SK-N-DZ (cell line): ENCODE measurements at regions not wholly inside any gene's neighbourhood (a gene's known extent, or its start where the extent isn't known, plus 50 kb on each side); places are given as distances from the start of the nearest gene placed in this dataset.

Experiments
- DNase-seq: peaks from one replicate; pipeline ENCODE4 v3.0.0-alpha.2; 2015; ENCODE audit warnings: low spot score

DNA sequence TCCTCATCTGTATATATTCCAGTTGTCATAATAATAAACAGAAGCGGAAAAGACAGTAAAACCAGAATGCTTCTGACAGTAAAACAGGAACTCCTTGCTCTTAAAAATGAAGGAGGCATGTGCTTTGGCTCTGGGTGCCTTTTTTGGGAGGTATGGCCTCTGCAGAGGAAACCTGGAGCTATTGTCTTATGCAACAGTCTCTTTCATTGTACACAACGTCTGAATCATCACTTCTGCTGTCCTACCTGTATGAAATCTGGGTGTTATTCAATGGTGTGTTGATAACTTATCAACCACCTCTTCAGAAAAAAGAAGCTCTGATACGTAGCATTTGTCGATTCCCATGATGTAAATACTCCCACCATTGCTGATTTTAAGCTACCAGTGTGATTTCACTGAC lies 64.8 kb downstream of the CDCA7 start:
- no peak for DNase-seq

DNA sequence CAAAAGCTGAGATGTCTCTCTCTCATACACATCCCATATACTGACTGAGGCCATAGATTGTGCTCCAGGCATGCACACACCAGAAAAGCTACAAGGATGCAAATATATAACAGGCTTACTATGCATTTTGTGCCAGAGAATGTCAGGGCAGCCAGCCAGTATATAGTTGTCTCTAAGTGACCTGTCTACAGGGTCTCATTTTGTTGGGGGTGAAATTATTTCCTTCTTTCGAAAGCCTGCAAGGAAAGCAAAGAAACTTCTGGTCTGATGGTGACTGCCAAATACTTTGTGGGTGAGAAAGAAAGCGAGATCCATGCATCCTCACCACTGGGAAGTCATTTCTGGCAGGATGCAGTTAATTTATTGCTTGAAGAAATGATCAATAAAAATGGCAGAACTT lies 70.2 kb downstream of the CDCA7 start:
- DNase-seq = no peak

DNA sequence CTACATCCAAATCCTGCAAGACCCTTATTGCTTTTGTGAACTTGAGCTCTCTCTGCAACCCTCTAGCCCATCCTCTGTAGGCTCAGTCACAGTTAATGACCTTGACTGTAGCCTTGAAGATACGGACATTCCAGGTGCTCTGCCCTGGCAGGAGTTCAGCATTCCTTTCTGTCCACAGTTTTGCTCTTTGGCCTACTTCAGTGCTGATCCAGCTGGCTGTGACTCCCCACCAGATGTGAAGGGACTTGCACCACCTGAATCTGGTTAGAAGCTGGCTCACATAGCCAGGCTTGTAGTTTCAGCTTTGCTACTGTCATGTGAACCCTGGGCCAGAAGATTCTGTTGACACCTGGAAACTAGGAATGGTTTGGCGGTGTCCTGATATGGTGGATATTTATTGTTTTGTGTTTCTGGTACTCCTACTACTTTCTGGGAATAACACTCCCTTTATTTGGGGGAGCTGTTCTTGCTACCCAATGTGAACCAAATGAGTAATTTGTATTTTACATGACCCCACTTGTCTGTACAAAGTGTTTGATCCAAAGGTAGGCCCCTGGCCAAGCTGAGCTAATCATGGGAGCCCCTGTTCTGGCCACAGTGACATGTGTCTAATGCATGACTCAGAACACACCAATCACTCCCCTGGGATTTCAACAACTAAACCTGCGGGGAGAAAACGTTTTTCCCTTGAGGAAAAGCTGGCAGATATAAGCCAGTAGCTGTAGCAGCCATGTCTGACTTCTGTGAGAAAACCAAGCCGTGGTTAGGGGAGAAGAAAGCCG lies 73.4 kb downstream of the CDCA7 start:
- DNase-seq = no peak

DNA sequence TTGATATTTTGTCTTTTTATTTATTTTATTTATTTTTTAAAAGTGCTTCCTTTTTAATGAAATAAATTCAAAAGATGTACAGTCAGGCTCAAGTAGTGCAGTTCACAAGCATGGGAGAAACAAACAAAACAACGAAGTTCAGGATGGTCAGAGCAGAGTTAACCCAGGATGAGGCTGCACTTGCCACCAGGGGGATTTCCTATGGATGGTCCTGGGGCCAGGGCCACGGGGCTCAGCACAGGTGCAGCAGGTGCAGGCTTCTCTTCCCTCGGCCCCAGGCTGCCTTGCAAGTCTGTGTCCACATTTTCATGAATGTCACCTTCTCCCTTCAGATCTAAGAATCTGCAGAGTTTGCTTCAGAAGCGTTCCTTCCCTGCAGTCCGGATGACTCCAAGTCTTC lies 76.5 kb downstream of the CDCA7 start:
- DNase-seq = no peak

DNA sequence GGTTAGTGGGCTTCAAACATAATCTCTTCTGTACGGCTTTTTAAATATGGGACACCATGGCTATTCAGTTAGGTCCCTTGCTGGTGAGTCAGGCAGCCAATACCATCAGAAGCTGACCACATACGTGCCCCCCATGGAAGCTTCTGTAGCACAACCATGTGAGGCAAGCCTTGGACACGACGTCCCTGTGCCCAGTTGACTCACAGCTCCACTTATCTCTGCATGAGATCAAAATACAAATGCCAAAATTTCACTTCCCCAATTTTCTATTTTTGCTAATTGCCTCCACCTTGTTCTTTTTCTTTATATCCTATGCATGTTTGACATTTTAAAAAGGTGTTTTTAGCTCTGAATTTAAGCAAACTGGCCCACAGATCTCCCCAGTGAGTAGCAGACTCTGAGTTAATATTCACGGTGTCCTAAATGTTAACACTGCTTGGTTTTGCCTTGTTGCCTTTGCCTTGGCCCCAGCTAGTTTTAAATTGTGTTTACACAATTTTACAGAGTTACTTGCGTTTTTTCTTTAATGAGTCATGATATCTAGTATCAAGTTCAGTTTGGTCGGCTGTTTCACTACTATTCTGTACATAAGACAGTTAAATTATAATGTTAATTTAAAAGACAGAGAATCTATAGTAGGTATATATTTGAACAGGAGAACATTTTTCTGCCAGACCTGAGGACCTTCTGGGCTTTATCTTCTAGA lies 77.5 kb downstream of the CDCA7 start:
- DNase-seq = no peak

DNA sequence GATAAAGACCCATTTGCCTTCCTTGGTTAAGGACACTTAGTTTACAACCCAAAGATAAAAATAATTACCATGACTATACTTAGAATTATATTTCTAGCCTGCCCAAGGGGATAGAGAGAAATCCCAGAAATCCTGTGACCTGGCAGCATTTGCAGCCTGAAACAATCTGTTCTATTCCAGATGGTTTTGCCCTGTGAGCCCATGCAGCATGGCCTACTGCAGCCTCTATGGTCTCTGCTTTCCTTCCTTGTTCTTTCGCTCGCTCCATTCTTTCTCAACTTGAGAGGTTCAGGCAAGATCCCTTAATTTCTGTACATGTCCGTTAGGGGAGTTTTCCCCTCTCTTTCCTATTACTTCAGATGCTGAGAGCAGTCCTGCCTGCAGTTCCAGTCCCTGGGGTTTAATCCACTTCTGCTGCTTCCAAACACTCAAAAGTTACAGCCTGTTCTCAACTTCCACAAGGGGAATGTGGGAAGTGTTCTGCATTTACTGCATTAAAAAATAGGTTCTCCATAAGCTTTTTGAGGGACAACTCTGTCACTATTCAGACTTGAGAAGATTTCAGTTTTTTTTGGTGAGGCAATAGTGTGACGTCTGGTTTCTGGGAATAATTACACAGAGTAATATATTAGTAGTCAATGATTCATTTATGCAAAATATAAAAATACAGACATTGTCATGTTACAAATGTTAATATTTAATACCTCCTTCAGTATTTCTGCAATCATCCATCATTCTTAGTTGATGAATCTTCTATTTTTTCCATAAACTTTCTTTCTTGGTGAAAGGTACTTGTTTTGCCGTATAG lies 80.3 kb downstream of the CDCA7 start:
- DNase-seq = no peak

DNA sequence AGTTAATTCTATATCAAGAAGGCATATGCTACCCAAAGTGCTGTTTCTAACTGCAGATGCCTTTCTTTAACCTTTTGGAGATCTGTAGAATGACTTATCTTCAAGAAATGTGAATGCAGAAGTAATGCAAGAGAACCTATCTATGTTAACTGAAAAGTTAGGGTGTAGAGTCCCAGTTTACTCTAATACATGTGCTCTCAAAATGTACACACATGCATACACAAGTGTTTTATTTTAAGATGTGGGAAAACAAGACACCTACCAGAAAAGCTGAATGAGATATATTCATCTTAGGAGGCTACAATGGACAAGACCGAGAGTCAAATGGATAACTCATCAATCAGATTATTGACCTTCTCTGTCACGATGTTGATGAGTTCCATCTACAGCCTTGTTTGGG lies 80.9 kb downstream of the CDCA7 start:
- DNase-seq = no peak

DNA sequence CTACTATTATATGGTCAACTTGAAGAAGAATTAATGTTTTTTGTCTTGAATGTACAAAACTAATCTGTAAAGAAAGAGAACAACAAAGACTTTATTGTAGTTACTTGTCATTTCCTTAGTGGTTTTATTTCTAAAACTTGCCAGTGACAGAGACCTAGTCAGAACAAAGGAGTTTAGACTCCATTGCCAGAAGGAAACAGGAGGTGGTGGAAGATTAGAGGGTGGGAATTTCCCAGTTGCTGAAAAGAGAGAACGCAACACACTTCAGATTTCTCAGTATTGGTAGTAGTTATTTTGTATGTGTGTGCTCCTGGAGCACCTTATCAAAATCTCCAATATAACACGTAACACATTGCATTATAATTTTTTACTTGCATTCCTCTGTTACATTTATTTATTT lies 81.4 kb downstream of the CDCA7 start:
- no peak for DNase-seq

DNA sequence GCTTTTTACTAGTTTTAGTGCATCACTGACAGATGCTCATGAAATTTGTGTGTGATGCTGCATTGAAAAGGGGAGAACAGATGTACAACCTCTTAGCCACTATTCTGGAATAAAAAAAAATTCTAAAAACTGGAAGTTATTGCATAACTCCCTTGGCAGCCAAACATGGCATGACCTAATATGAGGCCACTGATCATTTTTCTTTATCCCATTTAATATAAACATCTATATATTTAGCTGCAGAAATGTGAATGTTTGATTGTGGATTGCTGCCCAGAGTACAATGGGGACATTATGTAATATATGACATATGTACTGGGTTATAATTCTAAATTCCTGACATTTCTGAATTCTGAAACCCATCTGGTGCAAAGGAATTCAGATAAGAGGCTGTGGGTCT lies 86.5 kb downstream of the CDCA7 start:
- DNase-seq = no peak

DNA sequence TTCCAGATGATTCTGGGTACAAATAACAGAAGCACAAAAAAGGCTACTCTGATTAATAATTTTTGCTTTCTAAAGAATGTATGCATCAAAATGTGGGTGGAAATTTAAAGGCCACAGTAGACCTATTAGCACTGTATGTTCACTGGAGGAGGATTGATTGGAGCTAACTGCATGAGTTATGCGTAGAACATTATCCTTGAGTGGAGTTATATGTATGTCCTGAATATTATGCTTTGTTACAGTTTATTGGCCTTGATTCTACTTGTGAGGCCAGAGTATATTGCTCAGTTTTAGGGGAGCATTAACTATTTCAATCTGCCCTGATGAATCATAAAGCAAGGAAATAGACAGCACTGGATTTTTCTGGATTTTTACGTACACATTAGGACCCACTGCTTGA lies 87.9 kb downstream of the CDCA7 start:
- no peak for DNase-seq

DNA sequence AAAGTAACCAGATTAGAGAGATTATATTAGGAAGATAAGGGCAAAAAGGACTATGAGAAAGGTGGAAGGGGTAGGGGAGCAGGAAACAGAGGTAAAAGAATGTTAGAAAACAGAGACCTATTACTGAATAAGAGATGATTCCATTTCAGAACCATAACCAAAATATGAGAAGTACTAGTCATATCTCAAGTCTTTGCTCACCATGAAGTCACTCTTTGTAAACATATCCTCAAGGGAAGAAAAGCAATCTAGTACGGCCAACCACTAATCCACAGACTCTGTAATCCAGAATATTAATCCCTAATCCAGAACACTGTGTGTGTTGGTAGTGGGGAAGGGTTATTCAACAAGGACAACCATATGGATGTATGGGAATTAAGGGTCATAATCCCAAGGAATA lies 92.0 kb downstream of the CDCA7 start:
- no peak for DNase-seq

DNA sequence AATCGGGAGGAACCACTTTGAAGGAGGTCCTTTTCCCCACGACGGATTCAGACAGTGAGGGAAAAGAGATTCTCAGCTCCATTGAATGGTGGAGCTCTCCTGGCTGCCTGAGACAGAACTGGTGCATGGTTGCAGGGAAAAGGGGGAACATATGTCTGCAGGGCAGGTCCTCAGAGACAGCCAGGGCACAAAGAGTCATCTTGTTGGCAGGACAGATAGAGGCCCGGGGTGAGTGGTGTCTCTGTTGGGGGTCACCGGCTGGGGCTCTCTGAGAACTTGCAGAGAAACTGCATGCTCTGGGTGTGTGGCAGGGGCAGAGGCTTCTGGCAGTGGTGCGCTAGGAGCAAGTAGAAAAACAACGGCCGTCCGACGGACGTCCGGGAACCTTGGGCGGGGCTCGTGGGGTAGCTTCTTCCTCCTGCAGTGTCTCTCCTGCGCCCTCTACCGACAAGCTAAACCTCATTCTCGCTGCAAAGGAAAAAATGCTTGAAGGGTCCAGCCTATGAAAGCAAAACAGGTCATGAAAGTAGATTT lies 94.3 kb downstream of the CDCA7 start:
- peak; percentile 88 for DNase-seq

DNA sequence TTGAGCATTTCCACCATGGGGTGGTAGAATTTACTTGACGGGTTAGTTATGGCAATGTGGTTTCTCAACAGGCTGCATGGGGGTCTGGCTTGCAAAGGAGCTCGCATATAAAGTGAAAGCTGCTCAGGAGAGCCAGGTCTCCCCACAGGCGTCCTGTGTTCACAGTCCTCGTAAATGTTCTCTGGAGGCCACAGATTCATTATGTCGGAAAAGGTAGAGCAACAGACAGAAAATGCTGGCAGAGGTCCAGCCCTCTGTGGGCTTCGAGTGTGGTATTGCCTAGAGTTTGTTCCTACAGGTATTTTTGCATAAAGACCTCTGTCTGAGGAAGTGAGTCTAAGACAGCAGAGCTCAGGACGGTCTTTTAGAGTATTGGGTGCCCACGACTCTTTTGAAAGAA lies 96.4 kb downstream of the CDCA7 start:
- DNase-seq = no peak

DNA sequence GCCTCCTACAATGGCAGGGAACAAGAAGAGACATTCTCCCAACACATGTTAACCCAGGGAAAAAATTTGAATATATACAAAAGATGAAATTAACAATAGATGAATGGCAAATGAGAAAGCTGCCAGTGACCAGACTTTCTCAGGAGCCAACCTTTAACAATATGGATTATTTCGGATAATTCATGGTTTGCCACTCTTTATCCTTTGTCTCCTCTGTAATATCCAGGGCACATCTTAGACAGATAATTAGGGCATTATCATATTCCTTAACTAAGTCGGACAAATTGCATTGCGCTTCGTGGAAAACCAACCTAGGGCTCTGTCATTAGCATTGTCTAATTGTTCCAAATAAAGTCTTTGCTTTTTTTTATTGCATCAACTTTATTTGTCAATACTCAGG lies 97.3 kb downstream of the CDCA7 start:
- DNase-seq = no peak

DNA sequence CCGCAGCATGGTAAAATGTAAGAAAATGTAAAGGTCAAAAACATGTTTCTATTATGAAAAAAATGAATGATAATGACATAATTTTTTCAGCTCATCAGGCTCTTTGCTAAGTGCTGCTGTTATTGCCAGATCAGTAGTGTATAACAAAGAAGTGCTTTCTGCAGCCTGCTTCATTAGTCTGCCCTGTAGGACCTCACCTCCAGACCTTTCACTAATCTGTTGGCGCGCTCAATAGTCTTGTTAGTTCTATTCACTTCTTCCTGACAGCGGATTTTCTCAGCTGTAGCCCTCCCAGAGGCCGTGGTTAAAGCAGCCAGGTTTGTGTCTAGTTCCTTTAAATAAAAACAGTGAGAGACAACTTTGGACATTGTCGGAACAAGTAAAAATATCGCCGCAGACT lies 97.7 kb downstream of the CDCA7 start:
- no peak for DNase-seq

DNA sequence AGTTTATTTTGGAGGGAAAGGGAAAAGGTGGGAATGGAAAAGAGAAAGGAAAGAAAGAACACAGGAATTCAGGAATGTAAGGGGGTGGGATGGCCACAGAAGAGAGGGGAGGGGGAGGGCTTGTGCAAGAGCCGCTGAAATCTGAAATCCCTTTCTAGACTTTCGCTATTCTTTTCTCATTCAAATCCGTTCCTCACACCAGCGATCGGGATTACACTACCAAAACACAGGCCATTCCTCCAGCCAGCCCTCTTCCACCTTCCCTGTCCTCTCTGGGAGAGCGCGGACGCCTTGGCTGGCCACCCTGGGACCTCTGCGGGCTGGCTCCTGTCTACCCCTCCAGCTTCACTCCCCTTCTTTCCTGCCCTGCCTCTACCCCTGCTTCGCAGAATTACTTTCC lies 102.3 kb downstream of the CDCA7 start:
- DNase-seq = no peak

DNA sequence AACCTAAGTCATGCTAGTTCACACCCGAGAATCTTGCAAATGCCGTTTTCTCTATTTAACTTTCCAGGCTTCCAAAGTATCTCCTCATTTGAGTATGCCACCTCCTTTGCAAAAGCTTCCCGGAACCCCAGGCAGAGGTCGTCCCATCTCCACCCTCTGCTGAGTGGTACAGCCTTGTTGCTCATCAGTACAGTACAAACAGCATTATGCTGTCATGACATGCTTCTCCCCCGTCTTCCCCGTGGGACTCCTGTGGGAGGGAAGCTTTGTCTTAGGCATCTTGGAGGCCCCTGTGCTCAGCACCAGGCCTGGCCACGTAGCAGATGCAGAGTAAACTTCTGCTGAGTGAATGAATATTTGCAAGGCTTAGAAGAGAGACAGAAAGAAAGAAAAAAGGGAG lies 102.7 kb downstream of the CDCA7 start:
- no peak for DNase-seq

DNA sequence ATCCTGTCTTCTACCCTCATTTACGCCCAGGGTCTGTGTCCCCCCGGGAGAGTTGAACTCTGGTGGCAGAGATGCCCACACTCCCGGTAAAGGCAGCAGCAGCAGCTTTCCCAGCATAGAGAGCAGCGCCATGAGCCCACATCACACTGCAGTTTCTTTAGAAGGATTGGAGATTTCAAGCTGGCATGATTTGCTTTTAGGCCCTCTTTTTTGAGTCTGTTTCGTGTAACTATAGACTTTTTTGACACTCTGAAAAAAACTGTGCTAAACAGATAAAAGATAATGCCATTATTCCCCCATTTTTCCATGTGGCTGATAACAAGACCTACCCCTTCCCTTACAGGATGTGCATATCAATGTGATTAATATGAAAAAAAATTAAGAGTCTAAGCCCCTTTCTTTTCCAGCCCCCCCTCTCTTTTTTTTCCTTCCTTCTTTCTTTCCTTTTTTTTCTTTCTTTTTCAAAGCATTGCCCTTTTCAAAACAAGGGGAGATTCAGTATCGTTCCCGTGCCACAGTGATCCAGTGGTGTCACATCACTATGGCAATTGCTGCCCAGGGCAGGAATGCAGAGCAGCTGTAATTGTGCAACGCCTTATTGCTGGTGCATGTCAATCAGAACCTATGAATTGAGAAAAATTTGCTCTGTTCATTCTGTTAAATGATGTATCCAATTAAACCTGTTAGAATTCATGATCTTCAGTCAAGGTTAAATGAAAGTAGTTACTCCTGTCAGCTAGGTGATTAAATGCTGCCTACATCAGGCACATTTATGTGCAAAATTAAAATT lies 104.5 kb downstream of the CDCA7 start:
- DNase-seq = no peak

DNA sequence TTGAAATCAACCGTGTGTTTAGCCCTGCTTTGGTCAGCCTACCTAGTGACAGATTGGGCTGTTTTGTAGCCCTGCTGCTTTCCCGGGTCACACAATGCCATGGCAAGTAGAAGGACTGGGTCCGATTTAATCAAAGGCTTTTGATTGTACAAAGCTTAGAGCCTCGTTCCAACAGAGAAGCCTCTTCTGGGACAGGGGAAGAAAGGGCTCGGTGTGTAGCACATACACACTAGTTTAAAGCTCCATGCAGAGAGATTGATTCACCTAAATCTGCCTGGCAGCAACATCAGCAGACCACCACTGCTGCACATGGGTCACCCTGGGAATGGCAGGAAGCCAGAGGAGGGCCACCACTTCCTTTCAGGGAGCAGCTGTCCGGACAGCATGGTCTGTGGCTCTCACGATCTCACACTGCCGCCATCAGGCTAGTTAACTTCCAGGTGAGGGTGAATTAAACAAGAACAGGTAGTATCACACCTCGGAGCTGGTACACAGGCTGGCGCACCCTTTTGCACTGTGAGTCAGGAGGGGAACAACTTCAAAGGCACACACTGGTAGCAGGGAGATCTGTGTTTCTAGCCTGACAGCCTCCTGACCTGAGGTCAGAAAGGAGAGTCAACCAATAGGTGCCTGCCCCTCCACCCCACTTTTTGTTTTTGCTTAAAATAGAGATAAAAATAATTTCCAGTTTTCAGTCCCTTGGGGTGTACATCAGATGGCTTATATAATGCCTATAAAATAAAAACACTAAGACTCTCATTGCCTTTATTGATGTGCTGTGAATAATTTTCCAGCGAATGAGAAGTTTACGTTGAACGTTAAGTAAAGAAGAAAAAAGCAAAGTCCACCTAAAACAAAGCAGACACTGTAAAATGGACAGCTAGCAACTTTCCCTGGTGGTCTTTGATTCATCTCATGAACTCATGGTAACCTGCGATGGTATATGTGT lies 108.5 kb downstream of the CDCA7 start:
- no peak for DNase-seq

DNA sequence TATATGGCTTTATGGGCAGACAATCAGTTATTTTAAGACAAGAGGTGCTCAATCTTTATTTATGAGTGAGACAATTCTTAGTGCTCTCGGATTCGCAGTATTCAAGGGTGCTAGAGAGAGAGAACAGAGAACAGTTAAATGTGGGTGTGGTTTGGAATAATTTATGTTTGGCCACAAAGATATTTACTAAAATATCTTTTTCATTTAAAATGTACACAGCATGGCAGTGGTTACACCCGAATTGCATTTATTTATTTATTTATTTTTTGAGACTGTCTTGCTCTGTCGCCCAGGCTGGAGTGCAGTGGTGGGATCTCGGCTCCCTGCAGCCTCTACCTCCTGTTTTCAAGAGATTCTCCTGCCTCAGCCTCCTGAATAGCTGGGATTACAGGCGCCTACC lies 109.2 kb downstream of the CDCA7 start:
- no peak for DNase-seq
